ENCODE measurements at regions not wholly inside any gene's neighbourhood (a gene's known extent, or its start where the extent isn't known, plus 50 kb on each side); places are given as distances from the start of the nearest gene placed in this dataset.

DNA sequence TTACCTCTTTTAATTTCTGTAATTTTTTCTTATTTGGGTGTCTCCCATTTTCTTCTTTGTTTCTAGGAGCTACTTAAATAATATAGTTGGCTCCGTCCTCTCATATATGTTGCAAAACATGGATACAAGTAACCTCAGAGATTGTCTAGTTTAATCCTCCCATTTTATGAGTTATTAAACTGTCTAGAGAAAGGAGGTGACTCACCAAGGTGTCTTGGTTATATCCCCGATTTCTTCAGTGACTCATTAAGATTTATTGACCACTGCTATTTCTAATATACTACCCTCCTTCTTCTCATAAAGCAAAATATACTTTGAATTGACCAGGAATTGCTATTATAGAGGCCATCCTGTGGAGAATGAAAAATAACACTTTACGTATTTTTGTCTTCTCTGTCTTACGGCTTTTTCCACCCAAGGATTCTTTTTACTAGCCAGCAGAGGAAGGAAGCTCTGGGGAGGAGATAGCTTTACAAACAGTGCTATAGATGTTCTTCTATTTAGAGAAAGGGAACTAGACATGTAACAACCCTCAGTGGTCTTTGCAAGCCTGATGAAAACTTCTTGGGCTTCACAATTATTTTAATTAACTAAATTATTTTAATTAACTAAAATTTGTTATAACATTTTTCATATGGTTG is 300.4 kb upstream of the TNP1 start:
- no peak overlapping the region for H3K9ac ChIP-seq (ENCODE audit: insufficient read depth, low read length, poor library complexity, severe bottlenecking)
- no peak overlapping the region for H3K4me2 ChIP-seq (replicated peaks; ENCODE audit: extremely low read depth, low read length, poor library complexity, severe bottlenecking)
- no CpG with 5 or more reads among the region's 4 CpGs for WGBS (ENCODE audit: insufficient coverage)
- peaks cover 96 to 98% of the 10 kb centered on the region in 2 donors for H3K27me3 ChIP-seq (ENCODE audit: control insufficient read depth in 2 of 2, insufficient read depth in 2 of 2, low read length in 2 of 2)
- no peak overlapping the region for H3K4me3 ChIP-seq (replicated peaks in 1 of 3; ENCODE audit: low read depth in 2 of 3, low read length in 3 of 3)
- H3K36me3 Mint-ChIP-seq, result peaks cover 0 to 4% of the 10 kb centered on the region in 2 donors
- H3K9me3 Mint-ChIP-seq, result peaks cover 0 to 18% (median 10%) of the 10 kb centered on the region in 7 donors
- no peak overlapping the region for H3K27ac ChIP-seq (ENCODE audit: low read depth in 1 of 2, low read length in 2 of 2)
- no peak for DNase-seq
- intact Hi-C loops (cut with micrococcal nuclease), result loop anchor here in 1 of 2 donors (10.0 kb wide), 1 partner anchor 475 kb away; no protein-coding TSS in a partner anchor
- peaks cover 7 to 10% of the 10 kb centered on the region in 2 donors for H3K4me1 ChIP-seq (ENCODE audit: control insufficient read depth in 1 of 2, insufficient read depth in 2 of 2, low read length in 2 of 2)
- H3K36me3 ChIP-seq (replicated peaks in 1 of 2; ENCODE audit: control insufficient read depth in 1 of 2, insufficient read depth in 2 of 2, low read length in 2 of 2), result no peaks in the 10 kb centered on the region
- peaks cover 0 to 9% of the 10 kb centered on the region in 2 donors for H3K9me3 ChIP-seq (replicated peaks in 1 of 2; ENCODE audit: control insufficient read depth in 1 of 2, insufficient read depth in 1 of 2, low read length in 2 of 2)
- H3K27me3 Mint-ChIP-seq (ENCODE audit: low read depth in 3 of 3), result peaks cover 50 to 75% (median 58%) of the 10 kb centered on the region in 3 donors
- TF ChIP-seq, protein P1, sequence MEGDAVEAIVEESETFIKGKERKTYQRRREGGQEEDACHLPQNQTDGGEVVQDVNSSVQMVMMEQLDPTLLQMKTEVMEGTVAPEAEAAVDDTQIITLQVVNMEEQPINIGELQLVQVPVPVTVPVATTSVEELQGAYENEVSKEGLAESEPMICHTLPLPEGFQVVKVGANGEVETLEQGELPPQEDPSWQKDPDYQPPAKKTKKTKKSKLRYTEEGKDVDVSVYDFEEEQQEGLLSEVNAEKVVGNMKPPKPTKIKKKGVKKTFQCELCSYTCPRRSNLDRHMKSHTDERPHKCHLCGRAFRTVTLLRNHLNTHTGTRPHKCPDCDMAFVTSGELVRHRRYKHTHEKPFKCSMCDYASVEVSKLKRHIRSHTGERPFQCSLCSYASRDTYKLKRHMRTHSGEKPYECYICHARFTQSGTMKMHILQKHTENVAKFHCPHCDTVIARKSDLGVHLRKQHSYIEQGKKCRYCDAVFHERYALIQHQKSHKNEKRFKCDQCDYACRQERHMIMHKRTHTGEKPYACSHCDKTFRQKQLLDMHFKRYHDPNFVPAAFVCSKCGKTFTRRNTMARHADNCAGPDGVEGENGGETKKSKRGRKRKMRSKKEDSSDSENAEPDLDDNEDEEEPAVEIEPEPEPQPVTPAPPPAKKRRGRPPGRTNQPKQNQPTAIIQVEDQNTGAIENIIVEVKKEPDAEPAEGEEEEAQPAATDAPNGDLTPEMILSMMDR (IDR thresholded peaks at IDR 0.05), result no peak
- H3K4me3 Mint-ChIP-seq, result peak overlapping the region in 1 of 2 donors; percentile 65
- H3K79me2 ChIP-seq (ENCODE audit: insufficient read depth, low read length), result no peaks in the 10 kb centered on the region
- H3K4me1 Mint-ChIP-seq, result peaks cover 16% of the 10 kb centered on the region
- H2AFZ ChIP-seq (ENCODE audit: insufficient read depth, low read depth, low read length, poor library complexity, severe bottlenecking), result no peak overlapping the region
- no peaks in the 10 kb centered on the region for H4K20me1 ChIP-seq (ENCODE audit: insufficient read depth, low read length)
- no peak overlapping the region for H3K27ac Mint-ChIP-seq

DNA sequence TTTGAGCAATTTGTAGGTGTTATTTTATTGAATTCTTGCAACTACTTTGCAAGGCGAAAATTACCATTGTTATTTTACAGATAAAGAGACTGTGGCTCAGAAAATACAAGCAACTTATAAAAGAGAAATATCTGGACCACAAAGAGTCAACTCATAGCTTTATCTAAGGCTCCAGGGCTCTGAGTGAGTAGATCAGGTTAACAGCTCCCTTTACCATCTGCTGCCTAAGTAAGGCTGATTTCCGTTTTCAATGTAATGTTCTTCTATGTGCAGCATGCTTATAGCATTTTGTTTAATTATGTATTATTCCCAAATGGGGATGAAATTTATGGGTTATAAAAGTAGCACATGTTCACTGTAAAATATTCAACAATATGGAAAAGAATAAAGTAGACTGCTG is 299.1 kb upstream of the TNP1 start:
- Histone ChIP-seq H3K4me1 (ENCODE audit: control insufficient read depth in 1 of 2, insufficient read depth in 2 of 2, low read length in 2 of 2) (peaks cover 7 to 10% of the 10 kb centered on the region in 2 donors), H3K79me2 (ENCODE audit: insufficient read depth, low read length) (no peaks in the 10 kb centered on the region), H3K9ac (ENCODE audit: insufficient read depth, low read length, poor library complexity, severe bottlenecking) (no peak overlapping the region), H4K20me1 (ENCODE audit: insufficient read depth, low read length) (no peaks in the 10 kb centered on the region), H3K27me3 (ENCODE audit: control insufficient read depth in 2 of 2, insufficient read depth in 2 of 2, low read length in 2 of 2) (peaks cover 96 to 98% of the 10 kb centered on the region in 2 donors), H3K4me2 (replicated peaks; ENCODE audit: extremely low read depth, low read length, poor library complexity, severe bottlenecking) (no peak overlapping the region), H3K9me3 (replicated peaks in 1 of 2; ENCODE audit: control insufficient read depth in 1 of 2, insufficient read depth in 1 of 2, low read length in 2 of 2) (peaks cover 0 to 5% of the 10 kb centered on the region in 2 donors), H3K4me3 (replicated peaks in 1 of 3; ENCODE audit: low read depth in 2 of 3, low read length in 3 of 3) (no peak overlapping the region), H3K36me3 (replicated peaks in 1 of 2; ENCODE audit: control insufficient read depth in 1 of 2, insufficient read depth in 2 of 2, low read length in 2 of 2) (no peaks in the 10 kb centered on the region), H2AFZ (ENCODE audit: insufficient read depth, low read depth, low read length, poor library complexity, severe bottlenecking) (no peak overlapping the region), H3K27ac (ENCODE audit: low read depth in 1 of 2, low read length in 2 of 2) (no peak overlapping the region)
- peak overlapping the region in 1 of 2 donors; percentile 4 for H3K4me3 Mint-ChIP-seq
- no CpG with 5 or more reads among the region's 2 CpGs for WGBS (ENCODE audit: insufficient coverage)
- peaks cover 40 to 64% (median 46%) of the 10 kb centered on the region in 3 donors for H3K27me3 Mint-ChIP-seq (ENCODE audit: low read depth in 3 of 3)
- TF ChIP-seq, protein P1 (IDR thresholded peaks at IDR 0.05), result no peak
- DNase-seq, result no peak
- no peak overlapping the region for H3K27ac Mint-ChIP-seq
- peaks cover 0 to 18% (median 8%) of the 10 kb centered on the region in 7 donors for H3K9me3 Mint-ChIP-seq
- peaks cover 16% of the 10 kb centered on the region for H3K4me1 Mint-ChIP-seq
- peaks cover 0 to 4% of the 10 kb centered on the region in 2 donors for H3K36me3 Mint-ChIP-seq
- intact Hi-C loops (cut with micrococcal nuclease), result no loop called here

All from CD14-positive monocyte (primary cell).